Left kidney (tissue), 1 donor: ENCODE measurements at regions not wholly inside any gene's neighbourhood (a gene's known extent, or its start where the extent isn't known, plus 50 kb on each side); places are given as distances from the start of the nearest gene placed in this dataset.

ENCODE experiments used
- DNase-seq: peaks from one replicate; pipeline ENCODE4 v3.0.0-alpha.2; 2013

- no peak for DNase-seq
Measured at GRCh38 chr4:183763990-183764754, 105.1 kb downstream of the TRAPPC11 start.

DNA sequence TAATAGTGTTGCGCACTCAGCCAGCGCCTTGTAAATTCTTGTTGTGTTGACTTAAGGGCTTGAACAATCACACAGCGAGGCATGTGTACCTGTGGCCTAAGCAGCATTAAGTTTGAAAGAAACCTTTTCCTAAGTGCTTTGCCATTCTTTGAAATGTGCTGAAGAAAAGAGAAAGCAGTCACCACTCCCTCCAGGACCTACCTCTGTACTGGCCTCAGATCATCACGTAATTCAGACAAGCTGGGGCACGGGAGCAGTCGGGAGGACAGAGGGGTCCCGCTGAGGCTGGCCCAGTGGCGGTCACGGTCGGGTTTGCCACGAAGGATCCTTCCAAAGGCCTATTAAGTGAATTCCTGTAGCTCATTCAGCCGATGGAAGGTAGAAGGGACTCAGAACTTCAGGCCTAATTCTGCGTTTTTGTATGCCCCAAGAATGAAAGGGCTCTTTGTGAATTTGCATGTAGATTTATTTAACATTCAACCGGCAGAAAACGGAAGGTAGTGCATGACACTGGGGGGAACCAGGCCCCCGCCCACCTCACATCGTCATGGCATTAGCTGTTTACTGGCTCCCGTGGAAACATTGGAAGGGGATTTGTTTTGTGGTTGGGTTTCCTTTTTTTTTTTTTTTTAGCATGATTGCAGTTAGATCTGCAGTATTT is 106.3 kb downstream of the TRAPPC11 start:
- DNase-seq = no peak

- no peak for DNase-seq
Measured at GRCh38 chr4:183766140-183766539, 107.0 kb downstream of the TRAPPC11 start.

DNA sequence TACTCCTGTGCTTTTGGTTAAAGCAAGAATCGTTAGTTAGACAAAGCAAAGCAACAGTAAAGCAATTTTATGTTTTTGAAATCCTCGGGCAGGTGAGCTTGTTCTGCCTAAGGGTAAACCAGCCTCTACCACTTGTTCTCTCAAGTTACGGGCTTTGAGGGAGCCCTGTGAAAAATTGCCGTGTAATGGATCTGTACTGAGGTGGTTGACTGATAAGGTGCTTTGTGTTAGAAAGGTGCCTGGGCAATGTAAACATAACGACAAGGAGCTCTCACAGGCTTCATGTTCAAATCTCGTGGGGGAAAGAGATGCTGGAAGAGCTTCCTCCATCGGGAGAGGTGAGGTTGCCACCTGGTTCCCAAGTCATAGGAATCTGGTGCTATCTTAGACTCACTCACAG is 111.8 kb downstream of the TRAPPC11 start:
- no peak for DNase-seq

DNA sequence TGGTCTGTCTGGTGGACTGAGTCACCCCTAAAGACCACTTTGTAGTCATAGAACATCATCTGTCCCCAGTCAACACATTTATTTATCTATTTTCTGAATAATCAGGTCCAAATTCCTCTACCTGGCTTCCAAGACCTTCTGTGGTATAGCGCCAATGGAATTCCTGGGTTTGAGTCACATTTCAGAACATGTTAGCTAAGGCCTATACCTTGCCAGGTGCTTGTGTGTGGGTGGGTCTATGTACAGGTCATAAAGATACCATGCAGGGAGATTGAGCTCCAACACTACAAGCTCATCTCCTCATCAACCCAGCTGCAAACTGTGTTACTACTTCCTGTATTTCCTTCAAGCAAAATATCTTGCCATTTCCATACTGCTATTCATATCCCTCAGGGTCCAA is 113.3 kb downstream of the TRAPPC11 start:
- DNase-seq = no peak

GRCh38 chr4:183773790-183774189 is 114.7 kb downstream of the TRAPPC11 start:
- DNase-seq = no peak

DNA sequence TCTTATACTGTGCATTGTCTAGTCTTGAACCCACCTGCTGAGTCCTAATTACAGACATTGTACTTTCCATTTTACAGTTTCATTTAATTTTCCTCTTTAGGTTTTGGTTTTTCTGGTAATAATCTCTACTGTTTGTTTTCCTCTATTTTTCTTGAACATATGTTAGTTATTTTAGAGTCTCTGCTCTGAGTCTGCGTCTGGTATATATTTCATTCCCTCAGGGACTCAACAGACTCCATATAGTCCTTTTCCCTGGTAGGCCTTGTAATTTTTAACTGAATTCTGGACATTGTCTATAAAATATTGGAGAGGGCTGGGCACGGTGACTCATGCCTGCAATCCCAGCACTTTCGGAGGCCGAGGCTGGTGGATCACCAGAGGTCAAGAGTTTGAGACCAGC is 121.8 kb upstream of the STOX2 start:
- no peak for DNase-seq

- DNase-seq = no peak
Measured at GRCh38 chr4:183783991-183784553, 121.0 kb upstream of the STOX2 start.

DNA sequence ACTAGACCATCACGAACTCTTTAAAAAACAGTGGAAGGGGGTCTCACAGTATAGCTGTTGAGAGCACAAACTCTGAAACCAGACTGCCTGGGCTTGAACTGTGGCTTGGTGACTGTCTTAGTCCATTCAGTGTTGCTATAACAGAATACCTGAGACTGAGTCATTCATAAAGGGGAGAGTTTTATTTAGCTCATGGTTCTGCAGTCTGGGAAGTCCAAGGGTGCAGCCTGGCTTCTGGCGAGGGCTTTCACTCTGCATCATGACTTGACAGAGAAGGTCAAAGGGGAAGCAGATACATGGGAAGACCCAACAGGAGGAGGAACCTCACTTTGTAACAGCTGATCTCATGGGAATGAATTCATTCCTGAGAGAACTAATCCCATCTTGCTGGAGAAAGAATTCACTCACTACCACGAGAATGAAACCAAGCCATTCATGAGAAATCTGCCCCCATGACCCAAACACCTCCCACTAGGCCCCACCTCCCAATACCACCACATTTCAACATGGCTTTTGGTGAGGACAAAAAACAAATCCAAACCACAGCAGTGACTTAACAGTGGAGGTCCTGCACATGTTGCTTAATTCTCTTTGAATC is 116.7 kb upstream of the STOX2 start:
- DNase-seq = no peak

GRCh38 chr4:183789657-183790056 is 115.5 kb upstream of the STOX2 start:
- no peak for DNase-seq

DNA sequence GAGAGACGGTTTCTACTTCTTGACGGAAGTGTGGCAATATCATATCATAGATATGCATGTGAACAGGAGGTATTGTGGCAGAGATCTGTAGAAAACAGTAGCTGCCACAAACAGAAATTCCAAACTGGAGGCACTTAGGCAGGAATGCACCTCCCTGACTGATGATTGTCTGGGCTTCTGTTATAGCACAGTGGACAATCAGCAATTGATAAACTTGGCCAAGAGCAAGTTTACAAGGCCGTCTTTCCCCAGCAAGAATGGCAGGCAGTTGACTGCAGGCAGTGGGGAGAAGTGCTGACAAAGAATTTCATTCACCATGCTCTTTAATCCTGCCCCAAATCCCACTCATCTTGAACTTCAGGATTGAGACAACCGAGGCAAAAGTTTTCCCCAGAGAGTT is 114.4 kb upstream of the STOX2 start:
- no peak for DNase-seq

DNA sequence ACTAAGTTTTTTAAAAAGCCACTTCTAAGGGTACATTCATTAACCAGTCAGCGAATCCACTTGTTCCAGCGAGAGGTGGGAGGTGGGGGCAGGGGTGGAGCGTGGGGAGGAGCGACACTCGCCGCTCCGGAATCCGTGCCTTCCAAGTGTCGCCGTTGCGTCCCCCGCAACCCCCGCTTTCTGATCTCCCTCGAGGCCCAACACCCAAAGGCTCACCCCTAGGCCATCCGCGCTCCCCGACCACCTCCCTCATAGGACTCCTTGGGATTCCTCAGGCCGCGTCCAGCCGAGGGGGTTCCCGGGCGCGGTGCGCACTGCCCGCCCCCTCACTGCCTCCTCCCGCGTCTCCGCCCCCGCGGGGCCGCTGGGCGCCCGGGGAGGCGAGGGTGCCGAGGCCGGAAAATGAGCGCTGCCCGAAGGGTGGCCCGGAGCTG is 108.1 kb upstream of the STOX2 start:
- DNase-seq = peak; percentile 41

DNA sequence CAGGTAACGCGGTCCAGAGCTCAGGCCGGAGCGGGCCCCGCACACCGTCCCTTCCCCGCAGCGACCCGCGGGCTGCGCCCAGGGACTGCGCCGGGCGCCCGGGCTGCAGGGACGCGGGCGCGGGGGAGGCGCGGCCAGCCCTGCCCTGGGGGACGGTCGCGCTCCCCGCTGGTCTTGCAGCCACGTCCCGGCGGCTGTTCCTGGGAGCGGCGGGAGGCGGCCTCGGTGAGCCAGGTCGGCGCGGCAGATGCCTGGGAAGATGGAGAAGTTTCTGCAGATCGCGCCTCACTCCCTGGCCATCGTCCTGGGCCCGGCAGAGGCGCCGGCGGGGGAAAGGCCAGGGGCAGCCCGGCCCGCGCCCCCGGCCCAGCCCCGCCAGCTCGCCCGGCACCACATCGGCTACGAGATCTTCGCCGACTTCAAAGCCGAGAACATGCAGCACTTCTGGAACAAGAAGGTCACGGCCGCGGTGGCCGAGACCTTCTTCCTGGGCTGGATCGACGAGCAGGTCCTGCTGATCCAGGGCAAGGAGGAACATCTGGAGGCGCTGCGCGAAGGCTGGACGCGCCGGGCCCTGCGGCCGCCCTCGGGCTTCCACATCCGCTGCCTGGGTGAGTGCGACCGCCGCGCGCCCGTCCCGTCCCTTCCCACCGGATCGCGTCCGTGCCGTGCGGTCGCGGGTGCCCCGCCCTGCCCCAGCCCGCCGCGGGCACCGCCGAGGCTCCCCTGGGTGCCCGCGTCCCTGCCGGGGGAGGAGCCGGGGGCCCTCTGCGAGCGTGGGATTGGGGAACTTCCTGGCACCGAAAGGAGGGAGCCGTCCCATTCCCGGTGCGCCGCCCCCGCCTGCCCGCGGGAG is 107.4 kb upstream of the STOX2 start:
- peak; percentile 30 for DNase-seq

DNA sequence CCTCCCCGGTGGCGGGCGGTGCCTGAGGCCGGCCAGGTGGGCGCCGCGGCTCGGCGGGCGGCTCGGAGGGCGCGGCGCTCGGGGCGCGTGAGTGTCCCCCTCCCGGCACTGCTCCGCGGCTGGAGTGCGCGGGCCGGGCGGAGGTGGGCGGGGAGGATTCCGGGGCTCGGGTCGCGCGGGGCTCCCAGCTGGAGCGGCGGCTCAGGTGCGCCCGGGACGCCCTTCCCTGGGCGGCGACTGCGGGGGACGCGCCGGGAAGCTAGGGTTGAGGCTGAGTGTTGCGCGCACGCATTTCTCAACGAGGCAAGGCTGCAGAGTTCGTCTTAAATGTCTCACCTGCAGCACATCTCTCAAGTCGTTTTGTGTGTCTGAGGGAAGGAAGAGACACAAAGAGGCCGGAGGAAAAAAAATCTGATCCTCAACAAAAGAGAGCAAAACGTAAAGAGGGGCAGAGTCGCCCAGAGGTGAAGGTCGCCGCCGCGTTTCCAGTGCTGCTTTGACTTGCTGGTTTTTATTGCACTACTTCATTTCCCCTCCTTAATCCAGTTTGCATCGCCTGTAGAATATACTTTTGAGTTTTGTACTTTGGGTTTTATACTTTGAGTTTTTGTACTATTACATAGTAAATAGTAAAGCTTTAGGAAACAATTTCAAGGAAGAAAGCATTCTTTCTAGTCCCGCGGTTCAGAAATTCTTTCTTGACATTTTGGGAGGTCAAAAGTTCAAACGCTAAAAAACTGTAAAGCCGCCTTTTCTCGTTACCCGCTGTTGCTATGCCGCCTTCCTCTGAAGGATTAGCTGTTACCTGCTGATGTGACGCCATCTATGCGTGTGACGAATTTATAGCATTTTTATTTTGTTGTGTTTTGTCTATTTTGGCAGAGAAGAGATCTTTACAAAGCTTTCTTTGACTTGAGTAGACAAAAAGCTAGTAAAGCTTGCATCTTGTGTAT is 106.5 kb upstream of the STOX2 start:
- DNase-seq = peak; percentile 45

GRCh38 chr4:183801457-183802165 is 103.5 kb upstream of the STOX2 start:
- DNase-seq = no peak

DNA sequence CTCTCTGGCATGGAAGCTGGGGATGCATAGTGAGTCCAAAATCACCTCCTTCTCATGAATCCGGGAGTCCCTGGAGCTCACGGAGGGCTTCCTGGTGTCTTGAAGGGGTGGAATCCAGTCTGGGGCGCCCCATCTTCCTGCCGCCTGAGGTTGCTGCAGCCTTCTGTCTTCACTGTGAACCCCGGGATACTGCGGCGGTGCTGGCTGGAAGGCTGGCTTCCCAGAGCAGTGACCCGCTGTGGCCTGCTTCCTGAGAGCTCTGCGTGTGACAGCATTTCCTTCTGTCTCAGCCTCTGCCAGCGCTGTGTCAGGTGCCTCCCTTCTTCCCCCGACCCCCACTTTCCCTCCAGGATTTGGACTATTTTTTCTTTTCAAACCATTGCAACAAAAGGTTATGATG is 98.8 kb upstream of the STOX2 start:
- DNase-seq = no peak

GRCh38 chr4:183807420-183808096 is 97.5 kb upstream of the STOX2 start:
- DNase-seq = no peak

- DNase-seq = peak; percentile 63
Measured at GRCh38 chr4:183808097-183808456, 97.0 kb upstream of the STOX2 start.

DNA sequence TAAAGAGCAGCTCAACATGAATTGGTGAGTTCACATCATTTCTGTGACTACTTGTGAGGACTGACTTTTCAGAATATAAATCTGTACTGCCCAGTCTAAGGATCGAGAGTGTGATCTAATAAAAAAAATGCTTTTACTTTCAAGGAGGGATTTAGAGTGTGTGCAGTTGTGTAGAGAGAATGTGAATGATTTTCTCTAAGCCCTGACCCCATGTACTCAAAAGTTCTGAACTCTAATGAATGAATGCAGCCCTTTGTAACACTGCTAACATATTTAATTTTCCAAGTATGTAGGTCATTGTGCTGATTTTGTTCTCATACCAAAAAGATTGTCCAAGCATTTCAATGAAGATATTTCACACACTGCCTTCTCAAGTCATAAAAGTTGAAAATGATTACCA is 92.5 kb upstream of the STOX2 start:
- DNase-seq = no peak

DNA sequence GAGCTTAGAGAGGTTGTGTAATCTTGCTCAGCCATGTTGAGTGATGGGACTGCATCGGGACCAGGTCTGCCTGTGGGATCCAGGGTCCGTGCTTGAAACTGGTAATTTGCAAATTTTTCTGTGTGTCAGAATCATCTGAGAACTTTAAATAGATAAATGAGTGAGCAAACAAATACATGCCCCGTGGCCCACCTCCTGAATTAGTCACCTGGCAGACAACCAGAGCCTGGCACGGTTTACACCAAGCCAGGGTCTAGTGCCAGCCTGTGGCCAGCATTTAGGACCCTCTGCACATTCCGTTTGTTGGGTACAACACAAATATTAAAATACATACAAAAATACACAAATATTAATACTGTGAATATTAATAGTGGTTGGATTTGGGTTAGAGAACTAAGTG is 90.6 kb upstream of the STOX2 start:
- no peak for DNase-seq
